AG08395 (cell line): ENCODE measurements at regions not wholly inside any gene's neighbourhood (a gene's known extent, or its start where the extent isn't known, plus 50 kb on each side); places are given as distances from the start of the nearest gene placed in this dataset.
"Not testable (repeated sequence)": the region's sequence is repeated elsewhere in the genome, so short reads cannot be mapped to it uniquely, and the experiment has no call there.

ENCODE experiments used
- DNase-seq: peaks from one replicate; pipeline ENCODE4 v3.0.0; 2012; ENCODE audit warnings: mixed read lengths, low spot score

DNA sequence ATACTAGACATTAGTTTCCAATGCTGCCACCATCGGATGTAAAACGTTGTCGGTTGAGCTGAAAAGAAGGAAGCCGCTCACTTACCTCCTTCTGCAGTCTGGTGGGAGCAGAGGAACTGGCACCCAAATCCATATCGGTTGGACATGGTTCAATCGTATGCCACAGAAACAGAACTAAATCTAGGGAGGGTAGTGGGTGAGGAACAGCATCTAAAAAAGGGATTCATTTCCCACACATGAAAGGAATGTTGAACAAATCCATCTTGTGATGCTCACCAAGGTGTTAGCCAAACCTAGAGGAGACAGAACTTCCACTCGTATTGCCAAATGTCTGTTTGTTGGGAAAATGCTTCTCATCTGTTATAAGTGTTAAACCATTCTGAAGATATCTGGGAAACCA, 532.7 kb downstream of the NLGN4X start:
- DNase-seq = no peak

- no peak for DNase-seq
Measured at GRCh38 chrX:5683996-5684395, 544.7 kb downstream of the NLGN4X start.

DNA sequence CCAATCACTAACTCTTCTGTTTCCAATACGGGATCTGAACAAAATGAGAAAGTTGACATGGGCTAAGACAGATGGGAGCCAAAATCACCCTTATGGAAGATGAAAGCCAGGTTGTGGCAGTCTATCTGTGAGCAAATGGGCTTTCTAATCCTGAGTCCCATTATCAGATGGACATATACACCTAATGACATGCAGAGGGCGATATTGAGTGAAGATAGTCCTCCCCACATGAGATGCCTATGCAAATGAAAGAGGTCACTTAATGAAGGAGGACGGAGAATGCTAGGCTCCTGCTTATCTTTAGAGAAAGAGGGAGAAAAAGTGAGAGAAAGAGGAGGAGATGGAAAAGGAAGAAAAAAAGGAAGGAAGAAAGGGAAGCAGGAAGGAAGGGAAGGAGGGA, 547.5 kb downstream of the NLGN4X start:
- DNase-seq = peak; percentile 23

DNA sequence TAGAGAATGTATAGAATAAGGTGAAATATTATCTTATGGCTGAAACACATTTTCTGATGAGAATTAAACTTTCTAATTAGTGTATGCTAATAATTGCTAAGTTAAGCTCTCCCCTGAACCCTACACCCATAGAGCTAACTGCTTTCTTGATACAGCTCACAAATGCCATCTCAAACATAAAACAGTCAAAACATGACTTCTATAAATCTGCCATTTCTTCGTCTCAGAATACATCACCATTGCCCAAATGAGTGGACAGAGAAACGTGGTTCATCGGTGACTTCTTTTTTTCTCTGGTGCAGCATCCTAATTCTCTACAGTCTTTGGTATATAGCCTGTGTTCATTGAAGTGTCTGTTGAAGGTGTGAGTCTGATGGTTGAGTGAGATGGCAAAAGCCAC, 554.6 kb downstream of the NLGN4X start:
- DNase-seq = no peak

GRCh38 chrX:5672099-5672498, 556.6 kb downstream of the NLGN4X start:
- DNase-seq = no peak

GRCh38 chrX:5666689-5667088, 562.0 kb downstream of the NLGN4X start:
- not testable (repeated sequence) for DNase-seq

- no peak for DNase-seq
Measured at GRCh38 chrX:5656544-5656943, 572.1 kb downstream of the NLGN4X start.

- no peak for DNase-seq
Measured at GRCh38 chrX:5650904-5651303, 577.8 kb downstream of the NLGN4X start.

- DNase-seq = no peak
Measured at GRCh38 chrX:5648941-5649568, 579.6 kb downstream of the NLGN4X start.

- no peak for DNase-seq
Measured at GRCh38 chrX:5646818-5647217, 581.8 kb downstream of the NLGN4X start.

DNA sequence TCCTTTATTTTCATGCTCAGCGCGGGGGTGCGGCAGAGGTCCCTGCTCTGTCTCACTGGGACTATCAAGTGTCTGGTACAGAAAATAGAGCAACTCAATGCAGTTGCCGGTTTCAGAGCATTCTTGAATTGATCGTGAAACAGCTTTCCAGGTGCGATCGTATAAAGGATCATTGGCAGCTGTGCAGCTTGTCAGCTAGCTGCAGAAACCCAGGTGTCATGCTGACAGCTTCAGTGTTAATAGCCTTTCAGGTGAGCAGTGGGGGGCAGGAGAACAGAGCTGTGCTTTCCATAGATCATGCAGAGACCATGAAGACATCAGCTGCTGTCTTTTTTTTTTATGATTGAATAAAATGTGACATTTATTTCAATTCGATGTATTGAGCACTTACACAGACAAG, 583.9 kb downstream of the NLGN4X start:
- DNase-seq = no peak

DNA sequence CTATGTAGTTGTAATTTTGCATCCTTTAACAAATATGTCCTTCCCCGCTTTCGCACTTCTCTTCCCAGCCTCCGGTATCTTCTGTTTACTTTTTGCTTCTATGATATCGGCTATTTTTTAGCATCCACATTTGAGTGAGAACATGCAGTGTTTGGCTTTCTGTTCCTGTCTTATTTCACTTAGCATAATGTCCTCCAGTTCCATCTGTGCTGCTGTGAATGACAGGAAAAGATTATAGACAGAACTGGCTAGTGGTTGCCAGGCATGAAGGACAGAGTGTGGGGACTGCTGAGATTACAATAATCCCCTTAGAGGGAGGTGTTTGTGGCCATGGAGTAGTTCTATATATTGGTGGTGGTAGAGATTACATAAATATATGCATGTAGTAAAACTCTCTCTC, 588.6 kb downstream of the NLGN4X start:
- DNase-seq = no peak

DNA sequence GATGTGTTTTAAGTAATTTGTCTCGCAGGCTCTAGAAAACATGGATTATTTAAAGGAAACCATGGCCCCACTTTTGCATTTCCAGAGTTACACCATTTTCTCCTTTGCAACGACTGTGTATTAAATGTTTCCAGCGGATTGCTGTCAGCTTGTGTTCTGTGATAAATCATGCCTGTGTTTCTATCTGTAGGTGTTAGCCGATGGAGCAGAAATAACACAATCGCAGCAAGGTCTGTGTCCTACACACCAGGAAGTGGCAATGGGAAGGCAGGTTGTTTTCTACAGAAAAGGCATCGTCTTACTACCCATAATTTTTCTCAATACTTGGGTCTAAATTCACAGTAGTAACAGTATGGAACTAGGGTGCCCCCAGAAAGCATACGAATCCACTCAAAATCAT, 590.1 kb downstream of the NLGN4X start:
- no peak for DNase-seq

- no peak for DNase-seq
Measured at GRCh38 chrX:5632887-5633286, 595.8 kb downstream of the NLGN4X start.

DNA sequence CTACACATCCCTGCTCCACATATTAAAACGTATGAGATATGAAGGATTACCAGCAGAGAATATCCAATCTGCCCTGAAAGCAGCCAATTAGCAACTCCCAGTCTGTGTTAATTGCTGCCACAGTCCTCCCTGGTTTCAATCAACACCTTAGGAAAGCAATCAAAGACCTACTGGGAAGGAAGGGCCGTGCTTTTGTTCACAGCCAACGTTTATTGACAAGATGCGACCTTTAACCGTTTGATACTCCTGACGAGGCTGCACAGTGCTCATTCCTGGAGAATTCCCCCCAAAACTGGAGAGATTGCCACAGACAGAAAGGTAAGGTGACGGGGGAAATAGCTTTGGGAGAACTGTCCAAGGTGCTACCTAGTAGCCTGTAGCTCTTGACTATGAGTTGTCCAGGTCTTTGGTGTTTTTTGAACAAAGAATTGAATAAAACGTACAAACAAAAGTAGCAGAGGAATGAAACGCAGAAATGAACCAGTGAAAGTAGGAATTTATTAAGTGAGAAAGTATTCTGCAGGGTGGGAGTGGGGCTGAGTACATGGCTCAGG, 596.5 kb downstream of the NLGN4X start:
- no peak for DNase-seq

- no peak for DNase-seq
Measured at GRCh38 chrX:5617666-5618065, 611.0 kb downstream of the NLGN4X start.

DNA sequence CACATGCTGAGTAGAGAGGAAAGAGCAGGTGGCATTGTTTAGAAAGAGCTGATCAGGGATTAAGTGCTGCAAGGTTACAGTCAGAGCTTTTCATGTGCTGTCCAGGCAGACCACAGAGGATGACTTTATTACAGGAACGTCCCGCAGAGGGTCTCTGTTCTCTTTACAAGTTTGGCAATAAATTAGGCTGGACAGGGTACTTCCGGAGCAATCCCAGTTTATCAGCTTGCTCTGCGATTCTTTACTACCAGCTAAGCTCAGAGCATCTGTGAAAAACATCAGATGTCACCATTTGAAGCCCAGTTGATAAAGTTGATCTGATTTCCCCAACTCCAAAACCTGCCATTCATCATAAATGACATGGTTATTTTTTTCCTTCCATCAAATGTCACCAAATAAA, 633.1 kb downstream of the NLGN4X start:
- DNase-seq = no peak

GRCh38 chrX:5586726-5587125, 641.9 kb downstream of the NLGN4X start:
- no peak for DNase-seq

GRCh38 chrX:5575407-5575806, 653.3 kb downstream of the NLGN4X start:
- DNase-seq = no peak

GRCh38 chrX:5568934-5569333, 659.7 kb downstream of the NLGN4X start:
- no peak for DNase-seq

- DNase-seq = no peak
Measured at GRCh38 chrX:5559386-5559785, 669.3 kb downstream of the NLGN4X start.

- DNase-seq = no peak
Measured at GRCh38 chrX:5549512-5549911, 679.2 kb downstream of the NLGN4X start.

- DNase-seq = no peak
Measured at GRCh38 chrX:5537098-5537497, 691.6 kb downstream of the NLGN4X start.

DNA sequence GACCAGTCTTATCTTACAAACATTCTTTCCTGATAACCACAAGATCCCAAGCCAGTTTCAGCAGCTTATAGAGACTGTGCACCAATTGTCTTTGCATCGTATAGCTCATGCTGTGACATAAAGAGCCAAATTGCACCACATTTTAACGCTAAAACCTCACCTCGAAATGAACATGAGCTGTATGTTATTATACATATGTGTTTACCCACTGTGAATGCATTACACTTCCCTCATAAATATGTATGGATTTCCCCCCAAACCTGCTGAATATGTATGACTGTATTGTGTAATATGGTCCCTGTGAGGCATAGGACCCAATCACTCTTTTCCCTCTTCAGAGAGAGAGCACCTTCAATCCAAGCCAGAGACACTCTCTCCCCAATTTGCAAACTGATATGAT, 692.4 kb downstream of the NLGN4X start:
- no peak for DNase-seq
